Hepatic stellate cell (primary cell): ENCODE measurements at regions not wholly inside any gene's neighbourhood (a gene's known extent, or its start where the extent isn't known, plus 50 kb on each side); places are given as distances from the start of the nearest gene placed in this dataset.

Experiments used
- DNase-seq: peaks from one replicate; pipeline ENCODE4 v3.0.0; 2011; ENCODE audit warnings: low spot score

DNA sequence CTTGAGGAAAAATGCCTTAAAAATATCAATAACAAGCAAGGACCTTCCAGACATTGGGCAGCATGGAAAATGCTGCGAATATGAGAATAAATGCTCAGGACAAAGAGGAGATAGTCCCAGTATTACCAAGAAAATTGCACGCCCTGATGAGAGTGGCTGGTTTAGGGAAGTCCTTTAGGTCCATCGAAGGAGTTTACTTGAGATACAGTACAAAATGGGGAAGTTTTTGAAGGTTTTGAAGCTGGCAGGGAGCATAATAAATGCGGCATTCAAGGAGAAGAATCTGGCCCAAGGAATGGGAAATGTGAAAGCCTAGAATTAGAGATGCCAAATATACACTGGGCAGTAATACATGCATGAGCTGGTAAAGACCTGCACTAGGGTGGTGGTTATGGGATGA, 90.2 kb upstream of the SPATS2L start:
- no peak for DNase-seq

DNA sequence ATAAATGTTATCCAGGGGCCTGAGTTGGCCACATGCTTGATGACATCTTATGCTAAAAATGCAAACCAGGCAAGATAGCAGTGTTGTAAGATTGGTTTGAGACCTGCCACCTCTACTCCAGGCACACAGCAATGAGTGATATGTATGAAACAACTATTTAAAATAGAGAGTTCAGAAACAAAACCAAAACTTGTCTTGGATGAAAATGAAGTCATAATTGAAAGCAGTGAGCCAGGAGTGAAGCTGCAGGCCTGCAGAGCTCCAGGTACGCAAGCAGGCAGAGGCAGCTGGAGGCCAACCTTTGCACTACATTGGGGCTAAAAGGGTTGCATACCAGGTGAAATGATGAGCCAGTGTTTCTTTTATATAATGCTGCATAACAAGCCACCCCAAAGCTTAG, 89.2 kb upstream of the SPATS2L start:
- DNase-seq, result no peak

DNA sequence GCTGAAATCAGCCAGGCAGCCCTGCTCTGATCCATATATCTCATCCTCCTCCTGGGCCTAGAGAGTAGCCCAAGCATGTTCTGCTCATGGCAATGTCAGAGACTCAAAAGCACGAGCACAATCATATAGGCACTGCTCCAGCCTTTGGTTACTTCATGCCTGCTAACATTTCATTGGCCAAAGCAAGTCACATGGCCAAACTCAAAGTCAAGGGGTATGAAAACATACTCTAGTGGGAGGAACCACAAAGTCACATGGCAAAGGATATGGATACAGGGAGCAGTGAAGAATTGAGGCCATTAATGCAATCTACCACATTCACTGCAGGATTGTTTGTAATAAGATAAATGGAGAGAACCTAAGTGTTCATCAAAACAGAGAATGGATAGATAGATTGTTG, 87.8 kb upstream of the SPATS2L start:
- DNase-seq, result no peak

DNA sequence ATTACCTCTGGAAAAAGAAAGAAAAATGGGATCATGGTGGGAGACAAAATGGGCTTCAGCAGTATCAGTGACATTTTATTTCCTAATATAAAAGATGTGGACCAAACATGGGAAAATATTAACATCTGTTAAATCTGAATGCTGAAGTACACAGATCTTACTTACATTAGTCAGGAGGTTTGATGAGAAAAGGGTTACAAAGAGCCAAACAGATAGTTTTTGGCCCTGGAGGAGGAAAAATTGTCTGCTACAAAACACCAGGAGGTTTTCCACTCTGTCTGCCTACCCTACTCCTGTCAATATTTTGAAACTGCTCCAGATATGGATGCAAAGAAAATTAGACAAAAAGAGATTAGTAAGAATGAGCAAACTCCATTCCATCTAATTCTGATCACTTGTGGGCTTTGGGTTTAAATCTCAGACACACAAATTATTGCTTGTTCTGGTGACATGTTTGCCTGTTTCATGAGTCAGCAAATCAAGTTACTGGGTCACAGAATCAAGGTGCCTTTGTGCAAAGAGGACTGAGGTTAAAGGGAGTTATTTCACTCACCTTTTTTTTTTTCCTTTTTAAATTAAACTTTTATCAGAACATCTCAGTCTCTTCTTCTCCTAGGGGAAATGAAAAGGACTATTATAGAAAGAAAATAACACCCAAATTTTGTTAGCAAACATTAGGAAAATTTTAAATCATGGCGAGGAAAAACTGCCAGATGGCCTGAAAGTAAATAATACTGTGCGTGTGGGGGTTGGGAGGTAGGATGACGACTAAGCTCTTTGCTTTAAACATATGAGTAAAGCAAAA, 87.0 kb upstream of the SPATS2L start:
- DNase-seq, result no peak

DNA sequence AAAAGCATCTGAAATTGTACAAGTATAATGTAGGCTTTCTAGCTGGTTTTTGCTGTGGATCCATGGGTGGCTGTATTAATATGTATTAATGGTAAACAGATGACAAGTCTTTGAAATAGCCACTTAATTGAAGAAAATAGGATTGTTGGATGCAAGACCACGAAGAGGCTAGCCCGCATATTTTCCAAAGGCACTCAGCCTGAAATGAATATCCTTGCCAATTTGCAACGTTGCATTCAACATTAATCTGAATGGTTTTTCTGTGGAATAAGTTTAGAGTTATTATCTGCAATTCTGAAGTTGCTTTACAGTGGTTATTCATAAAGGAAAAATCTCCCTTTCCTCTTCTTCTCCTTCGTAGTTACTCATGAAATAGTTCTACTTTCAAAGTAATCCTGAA, 86.2 kb upstream of the SPATS2L start:
- no peak for DNase-seq

DNA sequence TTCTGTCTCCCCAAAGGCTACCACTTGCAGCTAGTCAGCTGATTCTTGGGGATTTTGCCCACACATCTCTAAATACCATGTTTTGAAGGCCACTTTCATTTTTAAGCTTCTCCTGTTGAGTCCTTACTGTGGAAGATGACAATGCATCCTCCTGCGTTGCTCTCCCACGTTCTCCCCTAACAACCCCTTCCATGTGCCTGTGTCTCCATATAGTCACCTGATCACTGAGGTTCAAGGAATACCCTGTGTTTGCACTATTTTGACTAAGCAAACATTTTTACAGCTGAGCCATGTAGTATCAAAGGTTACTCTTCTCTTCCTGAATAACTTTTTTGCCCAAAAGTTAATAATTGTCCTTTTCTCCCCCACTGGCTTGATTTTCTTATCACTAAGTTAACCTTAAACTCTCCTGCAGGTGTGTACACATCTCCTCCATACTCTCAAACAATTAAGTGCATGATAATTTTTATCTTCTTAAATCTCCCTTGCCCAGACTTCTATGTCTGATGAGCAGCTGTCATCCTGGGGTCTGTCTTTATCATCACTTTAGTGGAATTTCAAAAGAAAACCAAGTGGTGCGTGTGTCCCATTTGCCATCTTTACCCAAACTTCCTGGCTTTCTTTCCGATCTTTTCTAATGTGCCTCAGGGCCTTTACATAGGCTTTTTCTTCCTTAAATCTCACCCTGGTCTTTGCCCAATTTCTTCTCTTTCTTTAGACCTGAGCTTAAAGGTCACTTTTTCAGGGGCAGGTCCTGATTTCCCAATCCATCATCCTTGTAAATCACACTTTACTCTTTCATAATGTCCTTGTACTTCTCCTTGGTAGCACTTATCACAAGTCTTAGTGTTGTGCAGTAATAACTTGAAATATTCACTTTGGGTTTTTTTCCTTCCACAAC, 85.2 kb upstream of the SPATS2L start:
- DNase-seq, result no peak

DNA sequence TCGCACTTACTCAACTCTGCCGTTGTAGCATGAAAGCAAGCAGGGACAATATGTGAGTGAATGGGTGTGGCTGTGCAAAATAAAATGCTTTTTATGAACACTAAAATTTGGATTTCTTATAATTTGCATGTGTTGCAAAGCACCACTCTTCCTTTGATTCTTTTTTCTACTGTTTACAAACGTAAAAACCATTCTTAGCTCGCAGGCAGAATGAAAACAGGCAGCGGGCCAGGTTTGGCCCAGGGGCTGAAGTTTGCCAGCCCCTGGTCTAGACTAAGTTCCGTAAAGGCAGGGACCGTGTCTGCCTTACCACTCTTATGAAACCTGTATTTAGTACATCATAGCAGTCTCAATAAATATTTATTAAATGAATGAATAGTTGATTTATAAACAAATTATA, 83.7 kb upstream of the SPATS2L start:
- no peak for DNase-seq

DNA sequence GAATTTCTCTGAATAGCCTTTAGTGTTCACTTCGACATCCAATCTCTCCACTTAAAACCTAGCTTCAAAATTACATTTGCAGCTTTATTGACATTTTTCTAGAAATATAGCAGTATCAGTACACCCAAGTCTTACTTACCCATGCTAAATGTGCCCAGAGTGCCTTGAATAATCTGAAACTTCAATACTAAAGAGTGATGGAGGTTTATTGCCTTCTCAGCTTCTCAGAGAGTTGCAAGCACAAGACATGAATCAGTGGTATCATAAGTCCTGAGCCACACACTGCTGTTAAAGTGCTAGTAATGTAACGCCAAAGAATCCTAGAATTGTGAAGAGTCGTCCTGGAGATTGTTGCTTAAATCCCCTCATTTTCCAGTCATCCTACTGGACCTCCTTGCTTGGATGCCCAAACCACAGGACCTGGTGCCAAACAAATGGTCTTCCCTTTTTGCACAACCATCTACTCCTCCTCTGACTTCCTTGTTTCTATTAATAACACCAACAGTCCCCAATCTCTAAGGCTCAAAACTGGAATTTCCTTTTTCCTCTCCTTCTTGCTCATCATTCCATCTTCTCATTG, 83.2 kb upstream of the SPATS2L start:
- no peak for DNase-seq

DNA sequence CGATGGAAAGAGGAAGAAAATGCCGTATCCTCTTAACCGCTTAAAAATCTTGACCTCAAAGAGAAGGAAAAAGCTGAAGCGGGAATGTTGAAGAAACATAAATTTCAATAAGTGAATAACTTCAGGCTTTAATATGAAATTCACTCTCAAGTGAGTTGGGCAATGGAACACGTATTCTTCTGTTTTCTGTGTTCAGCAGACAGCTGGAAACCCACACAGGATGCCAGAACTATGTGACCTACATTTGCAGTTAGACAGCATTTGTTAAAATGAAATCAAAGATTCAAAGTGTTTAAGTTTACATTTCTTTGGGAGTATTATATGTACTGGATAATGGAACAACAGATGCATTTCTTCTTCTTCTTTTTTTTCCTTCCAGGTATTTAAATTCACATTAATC, 80.5 kb upstream of the SPATS2L start:
- no peak for DNase-seq

DNA sequence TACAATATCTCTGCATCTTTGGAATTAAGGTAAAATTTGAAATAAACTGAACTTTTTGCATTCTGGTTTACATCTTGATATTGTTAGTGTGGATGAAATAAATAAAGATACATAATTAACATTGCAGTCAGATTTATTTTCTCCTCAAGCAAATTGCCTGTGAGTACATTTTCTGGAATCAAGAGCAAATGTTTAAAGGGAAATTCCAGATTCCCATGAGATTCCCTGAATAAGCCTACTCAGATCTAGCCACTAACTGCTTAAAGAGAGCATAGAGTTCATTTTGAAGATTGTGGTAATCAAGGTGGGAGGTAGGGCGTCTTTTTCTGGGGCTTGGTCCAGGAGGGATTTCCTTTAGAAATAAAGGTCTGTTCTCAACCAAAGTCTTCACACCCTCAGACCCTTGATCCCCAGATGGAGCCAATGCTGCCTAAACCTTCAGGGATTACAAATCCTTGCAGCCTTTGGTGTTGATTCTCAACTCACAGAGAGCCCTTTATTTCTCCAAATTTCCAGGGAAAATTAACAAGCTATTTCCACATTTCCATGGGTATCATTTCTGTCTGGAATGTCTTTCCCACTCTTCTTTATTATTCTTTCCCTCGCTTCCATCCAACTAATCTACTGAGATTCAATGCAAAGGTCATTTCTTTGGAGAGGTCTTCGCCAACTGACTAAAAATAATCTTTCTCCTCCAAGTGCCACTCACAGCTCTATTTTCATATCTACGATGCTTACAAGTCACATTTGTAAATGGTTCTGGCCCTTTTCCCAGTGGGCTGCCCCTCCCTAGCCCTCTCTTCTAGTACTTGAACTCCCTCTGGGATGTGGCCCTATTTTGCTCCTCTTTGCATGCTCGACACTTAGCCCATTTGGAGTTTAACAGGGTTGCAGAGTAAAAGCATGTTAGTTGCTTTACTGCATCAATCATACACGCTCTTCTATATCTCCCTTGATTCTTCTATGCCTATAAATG, 79.8 kb upstream of the SPATS2L start:
- DNase-seq, result no peak

DNA sequence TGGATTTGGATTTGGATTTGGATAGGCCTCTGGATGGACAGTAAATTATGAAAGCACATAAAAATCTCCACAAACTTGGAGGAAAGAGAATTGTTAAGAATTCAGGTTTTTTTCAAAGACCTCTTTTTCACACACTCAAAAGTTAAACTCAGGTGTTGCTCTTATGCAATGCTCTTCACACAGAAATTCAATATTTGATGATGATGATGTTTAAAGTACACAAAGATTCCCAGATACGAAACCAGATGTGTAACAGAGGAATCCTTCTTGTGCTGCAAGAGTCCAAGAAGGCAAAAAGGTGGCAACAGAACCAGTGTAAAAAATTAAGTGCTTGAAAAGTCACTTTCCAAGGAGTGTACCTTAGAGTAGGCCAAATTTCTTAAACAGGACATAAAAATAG, 75.8 kb upstream of the SPATS2L start:
- no peak for DNase-seq

DNA sequence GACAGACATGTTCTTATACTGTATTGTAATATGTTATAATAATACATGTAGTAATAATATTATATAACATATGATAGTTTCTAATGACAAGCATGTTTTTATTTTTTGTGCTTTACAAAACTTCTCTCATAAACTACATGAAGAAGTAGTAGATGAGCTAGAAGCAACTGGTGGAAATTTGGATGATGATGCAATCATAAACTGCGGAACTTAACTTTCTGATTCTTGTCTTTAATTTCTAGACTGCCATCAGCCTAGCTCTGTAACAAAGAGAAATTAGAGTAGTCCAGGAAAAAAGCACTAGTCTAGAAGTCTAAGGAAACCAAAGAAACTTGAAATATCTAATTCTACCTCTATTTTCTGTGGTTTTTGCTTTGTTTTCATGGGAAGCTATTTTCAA, 71.0 kb upstream of the SPATS2L start:
- no peak for DNase-seq

DNA sequence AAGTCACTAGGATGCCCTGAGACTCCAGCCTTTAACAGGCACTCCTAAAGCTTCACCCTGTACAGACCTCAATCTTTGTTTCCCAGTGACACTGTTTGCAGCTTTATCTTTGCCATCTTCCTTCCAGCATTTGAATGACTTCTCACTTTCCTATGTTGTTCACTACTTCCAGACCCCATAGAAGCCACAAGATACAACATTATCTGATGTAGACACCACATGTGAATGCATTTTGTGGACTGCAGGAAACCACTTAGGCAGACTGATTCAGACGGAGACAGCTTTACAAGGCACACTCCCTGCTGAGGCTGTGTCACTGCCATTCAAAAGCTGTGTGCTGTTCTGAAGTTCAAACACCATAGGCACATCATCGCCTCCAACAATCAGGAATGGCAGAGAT, 67.3 kb upstream of the SPATS2L start:
- no peak for DNase-seq

DNA sequence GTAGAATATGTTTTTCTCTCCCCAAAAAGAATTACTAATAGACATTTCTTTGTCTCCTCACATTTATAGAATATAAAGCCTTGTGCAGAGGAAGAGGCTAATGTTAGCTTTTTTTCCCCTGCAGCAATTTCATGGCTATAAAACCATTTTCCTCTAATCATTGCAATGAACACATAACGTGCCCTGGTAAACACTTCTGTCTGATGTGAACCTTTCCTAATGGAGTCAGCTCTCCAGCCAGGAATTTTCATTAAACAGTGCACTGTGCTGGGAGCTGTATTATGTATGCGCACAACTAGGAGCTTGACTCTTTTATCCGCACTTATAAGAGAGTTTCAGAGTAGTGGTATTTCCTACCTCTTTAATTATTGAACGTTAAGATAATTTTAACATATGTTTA, 63.9 kb upstream of the SPATS2L start:
- DNase-seq, result no peak

DNA sequence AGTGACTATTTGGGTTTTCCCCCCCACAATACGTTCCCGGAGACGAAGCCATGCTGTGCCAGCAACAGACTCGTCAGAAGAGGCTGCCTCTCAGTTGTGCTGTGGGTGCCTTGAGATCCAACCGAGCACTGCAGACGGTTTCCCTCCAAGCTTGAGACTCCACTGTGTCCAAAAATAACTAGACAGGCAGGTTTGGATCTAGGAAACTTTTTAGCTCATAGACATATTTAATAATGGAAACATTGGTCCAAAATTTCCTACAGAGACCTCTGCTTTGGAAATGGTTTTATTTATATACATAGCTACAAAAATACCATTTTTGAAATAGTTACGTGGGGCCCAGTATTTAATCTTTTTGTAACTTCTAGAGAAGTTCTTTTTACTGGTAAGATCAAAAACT, 63.1 kb upstream of the SPATS2L start:
- DNase-seq, result no peak

DNA sequence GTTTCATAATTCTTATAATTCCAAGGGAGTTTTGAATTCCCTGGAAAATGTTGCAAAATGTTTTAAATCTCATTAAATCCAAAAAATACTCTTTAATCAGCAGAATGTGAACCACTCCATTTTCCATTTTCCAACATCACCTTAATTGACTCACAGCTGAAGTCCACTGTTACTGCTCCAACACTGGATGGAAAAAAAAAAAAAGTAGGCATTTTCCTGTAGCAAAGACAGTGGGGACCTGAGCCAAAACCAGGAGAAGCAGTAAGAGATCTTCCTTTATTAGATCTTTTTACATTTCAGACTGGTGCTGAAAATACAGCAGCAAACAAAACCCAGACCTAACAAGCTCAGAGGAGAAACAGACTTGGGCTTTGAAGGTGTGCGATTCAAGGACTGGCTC, 62.4 kb upstream of the SPATS2L start:
- DNase-seq, result no peak

DNA sequence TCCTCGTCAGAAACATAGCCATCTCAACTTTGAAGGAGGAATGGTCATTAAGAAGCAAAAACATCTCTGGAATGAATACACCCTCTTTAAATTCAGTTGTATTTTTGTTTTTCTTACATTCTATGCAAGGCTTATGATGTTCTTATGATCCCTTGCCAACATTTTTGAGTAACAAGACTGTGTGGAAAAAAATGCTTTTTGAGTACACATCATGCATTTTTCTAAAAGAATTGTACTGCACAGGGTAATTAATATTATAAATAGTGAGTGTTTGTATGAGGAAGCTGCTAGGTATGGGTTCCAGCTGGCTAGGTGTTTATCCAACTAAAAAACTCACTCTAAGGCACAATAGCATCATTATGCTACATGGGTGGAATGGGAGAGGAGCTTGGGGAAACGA, 59.0 kb upstream of the SPATS2L start:
- no peak for DNase-seq

DNA sequence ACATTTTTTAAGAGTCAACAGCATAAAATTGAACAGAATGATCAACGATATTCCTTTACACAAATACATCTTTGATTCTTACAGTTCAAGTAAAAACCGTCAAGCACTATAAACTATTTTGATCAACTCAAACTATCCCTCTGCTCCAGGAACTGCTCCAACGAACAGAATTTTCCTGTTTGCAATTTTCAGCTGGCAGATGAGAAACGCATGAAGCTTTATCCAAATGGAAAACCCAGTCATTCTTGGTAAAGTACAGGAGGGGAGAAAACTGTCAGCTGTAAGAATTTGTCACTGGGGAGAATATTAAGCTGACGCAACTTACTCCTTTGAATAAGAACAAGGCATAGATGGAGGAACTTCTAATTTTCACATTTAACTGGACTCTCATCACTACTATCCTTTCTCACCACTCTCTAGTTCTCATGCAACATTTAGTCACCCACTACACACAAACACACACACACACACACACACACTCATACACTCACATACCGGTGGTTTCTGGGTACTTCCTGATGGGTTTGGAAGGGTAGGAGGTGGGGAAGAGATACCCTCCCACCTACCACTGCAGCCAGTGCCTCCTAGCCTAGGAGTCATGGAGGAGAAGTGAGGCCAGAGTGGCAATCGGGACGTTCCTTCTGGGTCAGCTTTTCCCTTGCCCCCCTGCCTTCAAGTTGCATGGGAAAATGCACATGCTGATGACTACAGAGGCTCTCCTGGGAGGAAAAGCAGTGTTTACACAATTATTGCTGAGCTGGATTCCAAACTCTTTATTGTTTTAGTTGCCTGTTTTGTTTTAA, 54.0 kb upstream of the SPATS2L start:
- DNase-seq, result peak; percentile 49

DNA sequence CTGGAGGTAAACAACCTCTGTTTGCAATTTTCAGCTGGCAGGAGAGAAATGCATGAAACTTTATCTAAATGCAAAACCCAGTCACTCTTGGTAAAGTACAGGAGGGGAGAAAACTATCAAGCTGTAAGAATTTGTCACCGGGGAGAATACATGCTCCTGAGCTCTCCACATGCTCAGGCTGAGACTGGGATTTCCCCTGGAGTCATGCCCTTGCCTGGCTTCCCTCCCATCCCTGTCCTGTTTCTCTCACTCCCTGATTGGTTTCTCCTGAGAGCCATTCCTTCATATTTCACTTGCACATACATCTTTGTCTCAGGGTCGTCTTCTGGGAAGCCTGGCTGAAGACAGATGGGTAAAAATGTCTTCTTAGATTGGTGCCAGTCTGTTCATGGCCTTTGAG, 52.9 kb upstream of the SPATS2L start:
- DNase-seq, result no peak

DNA sequence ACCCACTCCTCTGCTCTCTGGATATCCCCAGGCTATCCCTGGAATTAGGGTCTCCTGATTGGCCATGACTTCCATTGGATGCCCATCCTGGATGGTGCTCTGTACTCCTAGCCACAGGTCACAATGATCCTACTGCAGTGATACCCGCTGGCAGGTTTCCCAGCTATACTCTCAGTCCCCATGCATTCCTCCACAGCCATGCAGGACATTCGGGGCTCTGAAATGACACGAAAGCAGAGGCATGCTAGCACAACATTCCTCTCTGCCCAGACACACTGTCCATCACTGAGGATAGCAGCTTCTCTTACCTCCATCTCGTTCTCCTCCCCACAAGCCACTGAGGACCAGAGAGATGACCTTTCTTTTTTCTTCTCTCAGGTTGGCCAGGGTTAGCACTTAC, 51.7 kb upstream of the SPATS2L start:
- no peak for DNase-seq

DNA sequence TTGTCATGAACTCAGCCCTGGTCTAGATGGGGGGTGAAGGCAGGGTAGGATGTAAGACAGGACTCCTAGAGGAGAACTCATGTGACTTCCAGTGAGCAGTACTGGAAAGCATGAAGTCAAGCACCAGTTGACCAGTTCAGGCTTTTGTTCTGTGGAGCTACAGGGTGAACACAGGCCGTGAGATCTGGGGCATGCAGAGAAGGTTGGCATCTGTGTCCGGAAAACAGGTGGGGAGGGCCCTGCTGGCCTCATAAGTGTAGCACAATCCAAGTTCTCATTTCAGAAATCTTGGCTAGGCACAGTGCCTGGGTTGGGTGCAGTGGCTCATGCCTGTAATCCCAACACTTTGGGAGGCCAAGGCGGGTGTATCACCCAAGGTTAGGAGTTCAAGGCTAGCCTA, 50.9 kb upstream of the SPATS2L start:
- no peak for DNase-seq
